ENCODE measurements at regions not wholly inside any gene's neighbourhood (a gene's known extent, or its start where the extent isn't known, plus 50 kb on each side); places are given as distances from the start of the nearest gene placed in this dataset.

GRCh38 chr18:39622431-39622830 is 2056.8 kb upstream of the CELF4 start:
- no peak for TF ChIP-seq CTCF (conservative IDR thresholded peaks at IDR 0.05)
- H3K27ac ChIP-seq, result no peak overlapping the region

GRCh38 chr18:39620551-39621168 is 2055.1 kb upstream of the CELF4 start:
- no peak overlapping the region for H3K27ac ChIP-seq
- no peak for TF ChIP-seq CTCF (conservative IDR thresholded peaks at IDR 0.05)

GRCh38 chr18:39618265-39619003 is 2052.8 kb upstream of the CELF4 start:
- TF ChIP-seq CTCF (conservative IDR thresholded peaks at IDR 0.05), result no peak
- no peak overlapping the region for H3K27ac ChIP-seq

GRCh38 chr18:39611381-39612100 is 2045.9 kb upstream of the CELF4 start:
- TF ChIP-seq CTCF (conservative IDR thresholded peaks at IDR 0.05), result no peak
- H3K27ac ChIP-seq, result no peak overlapping the region

- TF ChIP-seq CTCF (conservative IDR thresholded peaks at IDR 0.05), result no peak
- no peak overlapping the region for H3K27ac ChIP-seq
Observed at GRCh38 chr18:39607034-39607433, 2041.4 kb upstream of the CELF4 start.

- no peak for TF ChIP-seq CTCF (conservative IDR thresholded peaks at IDR 0.05)
Observed at GRCh38 chr18:39604836-39605235, 2039.2 kb upstream of the CELF4 start.

GRCh38 chr18:39602131-39602530 is 2036.5 kb upstream of the CELF4 start:
- no peak overlapping the region for H3K27ac ChIP-seq
- TF ChIP-seq CTCF (conservative IDR thresholded peaks at IDR 0.05), result no peak

More at GRCh38 chr18:39604836-39605235, 2039.2 kb upstream of the CELF4 start:
- no peak overlapping the region for H3K27ac ChIP-seq

Data from VCaP (cell line).